Muscle of back (tissue), 3 donors: ENCODE measurements at regions not wholly inside any gene's neighbourhood (a gene's known extent, or its start where the extent isn't known, plus 50 kb on each side); places are given as distances from the start of the nearest gene placed in this dataset.
"Not testable (repeated sequence)": the region's sequence is repeated elsewhere in the genome, so short reads cannot be mapped to it uniquely, and the experiment has no call there.

Source experiments
- DNase-seq, 3 donors: peaks; one replicate each; pipeline versions ENCODE4 v3.0.0 to v3.0.0-alpha.2; 2013

DNA sequence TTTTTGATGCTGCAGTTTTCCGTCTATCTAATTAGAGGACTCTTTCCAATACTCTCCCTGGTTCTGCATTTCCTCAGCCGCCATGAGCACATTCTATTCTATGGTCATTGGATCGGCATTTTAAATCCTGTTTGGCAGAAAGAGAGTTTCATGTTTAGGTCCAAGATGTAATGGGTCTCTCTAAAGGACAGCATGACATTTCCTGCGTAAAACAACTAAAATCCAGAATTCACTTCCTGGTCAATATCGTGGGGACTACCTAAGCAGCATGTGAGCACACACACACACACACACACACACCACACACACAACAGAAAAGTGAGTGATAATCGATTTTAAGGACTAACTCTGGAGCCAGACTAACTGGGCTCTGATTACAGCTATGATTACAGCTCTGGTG lies 757.1 kb upstream of the TPTE start:
- not testable (repeated sequence) for DNase-seq

DNA sequence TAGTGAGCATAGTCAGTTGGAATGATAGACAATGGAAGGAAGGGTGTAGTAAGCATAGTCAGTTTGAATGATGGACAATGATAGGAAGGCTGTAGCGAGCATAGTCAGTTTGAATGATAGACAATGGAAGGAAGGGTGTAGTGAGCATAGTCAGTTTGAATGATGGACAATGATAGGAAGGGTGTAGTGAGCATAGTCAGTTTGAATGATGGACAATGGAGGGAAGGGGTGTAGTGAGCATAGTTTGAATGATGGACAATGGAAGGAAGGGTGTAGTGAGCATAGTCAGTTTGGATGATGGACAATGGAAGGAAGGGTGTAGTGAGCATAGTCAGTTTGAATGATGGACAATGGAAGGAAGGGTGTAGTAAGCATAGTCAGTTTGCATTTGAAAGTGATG lies 755.8 kb upstream of the TPTE start:
- not testable (repeated sequence) for DNase-seq

DNA sequence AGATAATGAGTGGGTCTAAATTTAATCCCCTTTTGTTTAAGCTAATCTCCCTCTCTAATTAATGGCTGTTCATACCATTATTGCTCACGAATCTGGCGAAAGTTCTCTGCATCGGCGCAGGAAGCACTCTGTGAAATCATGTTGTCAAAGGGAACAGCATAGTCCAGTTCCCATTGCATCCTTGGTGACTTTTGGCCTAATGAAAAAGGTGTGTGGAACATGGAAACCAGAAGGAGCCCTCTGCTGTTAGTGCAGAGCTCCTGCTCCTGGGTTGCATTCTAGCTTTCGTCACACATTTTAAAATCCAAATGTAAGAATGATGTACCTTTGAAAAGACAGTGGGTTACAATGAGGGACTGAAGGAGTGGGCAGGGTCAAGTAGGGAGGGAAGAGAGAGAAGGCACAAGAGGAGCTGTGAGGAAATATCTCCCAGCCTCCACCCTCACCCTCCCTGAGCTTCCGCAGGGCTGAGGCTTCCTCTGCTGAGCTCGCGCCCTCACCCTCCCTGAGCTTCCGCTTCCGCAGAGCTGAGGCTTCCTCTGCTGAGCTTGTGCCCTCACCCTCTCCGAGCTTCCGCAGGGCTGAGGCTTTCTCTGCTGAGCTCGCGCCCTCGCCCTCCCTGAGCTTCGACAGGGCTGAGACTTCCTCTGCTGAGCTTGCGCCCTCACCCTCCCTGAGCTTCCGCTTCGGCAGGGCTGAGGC lies 754.3 kb upstream of the TPTE start:
- DNase-seq = not testable (repeated sequence)

DNA sequence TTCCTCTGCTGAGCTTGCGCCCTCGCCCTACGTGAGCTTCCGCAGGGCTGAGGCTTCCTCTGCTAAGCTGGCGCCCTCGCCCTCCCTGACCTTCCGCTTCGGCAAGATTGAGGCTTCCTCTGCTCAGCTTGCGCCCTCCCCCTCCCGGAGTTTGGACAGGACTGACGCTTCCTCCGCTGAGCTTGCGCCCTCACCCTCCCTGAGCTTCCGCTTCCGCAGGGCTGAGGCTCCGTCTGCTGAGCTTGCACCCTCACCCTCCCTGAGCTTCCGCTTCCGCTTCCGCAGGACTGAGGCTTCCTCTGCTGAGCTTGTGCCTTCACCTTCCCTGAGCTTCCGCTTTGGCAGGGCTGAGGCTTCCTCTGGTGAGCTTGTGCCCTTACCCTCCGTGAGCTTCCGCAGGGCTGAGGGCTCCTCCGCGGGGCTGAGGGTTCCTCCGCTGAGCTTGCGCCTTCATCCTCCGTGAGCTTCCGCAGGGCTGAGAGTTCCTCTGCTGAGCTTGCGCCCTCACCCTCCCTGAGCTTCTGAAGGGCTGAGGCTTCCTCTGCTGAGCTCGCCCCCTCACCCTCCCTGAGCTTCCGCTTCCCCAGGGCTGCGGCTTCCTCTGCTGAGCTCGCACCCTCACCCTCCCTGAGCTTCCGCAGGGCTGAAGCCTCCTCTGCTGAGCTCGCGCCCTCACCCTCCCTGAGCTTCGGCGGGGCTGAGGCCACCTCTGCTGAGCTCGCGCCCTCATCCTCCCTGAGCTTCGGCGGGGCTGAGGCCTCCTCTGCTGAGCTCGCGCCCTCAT lies 753.6 kb upstream of the TPTE start:
- no peak for DNase-seq

DNA sequence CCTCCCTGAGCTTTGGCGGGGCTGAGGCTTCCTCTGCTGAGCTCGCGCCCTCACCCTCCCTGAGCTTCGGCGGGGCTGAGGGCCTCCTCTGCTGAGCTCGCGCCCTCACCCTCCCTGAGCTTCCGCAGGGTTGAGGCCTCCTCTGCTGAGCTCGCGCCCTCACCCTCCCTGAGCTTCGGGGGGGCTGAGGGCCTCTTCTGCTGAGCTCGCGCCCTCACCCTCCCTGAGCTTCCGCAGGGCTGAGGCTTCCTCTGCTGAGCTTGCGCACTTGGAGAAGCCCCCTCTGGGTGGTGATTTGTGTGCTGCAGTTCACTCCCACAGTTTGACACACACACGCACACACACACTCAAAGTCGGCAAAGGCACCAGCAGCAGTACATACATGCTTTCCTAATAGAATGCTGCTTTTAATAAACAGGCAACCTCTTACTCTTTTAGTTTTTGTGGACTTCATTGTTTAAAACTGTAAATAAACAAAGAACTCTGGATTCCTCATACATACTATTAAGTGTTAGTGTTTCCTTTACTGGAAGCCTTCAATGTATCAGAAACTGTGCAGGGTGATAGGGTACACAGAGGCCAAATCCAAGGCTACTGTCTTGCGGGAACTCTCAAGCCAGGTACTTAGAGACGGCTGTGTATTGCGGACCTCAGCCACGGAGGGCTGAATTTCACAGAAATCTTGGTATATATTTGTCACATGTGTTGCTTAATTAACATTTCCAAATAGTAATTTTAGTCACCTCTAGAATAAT lies 752.8 kb upstream of the TPTE start:
- not testable (repeated sequence) for DNase-seq

DNA sequence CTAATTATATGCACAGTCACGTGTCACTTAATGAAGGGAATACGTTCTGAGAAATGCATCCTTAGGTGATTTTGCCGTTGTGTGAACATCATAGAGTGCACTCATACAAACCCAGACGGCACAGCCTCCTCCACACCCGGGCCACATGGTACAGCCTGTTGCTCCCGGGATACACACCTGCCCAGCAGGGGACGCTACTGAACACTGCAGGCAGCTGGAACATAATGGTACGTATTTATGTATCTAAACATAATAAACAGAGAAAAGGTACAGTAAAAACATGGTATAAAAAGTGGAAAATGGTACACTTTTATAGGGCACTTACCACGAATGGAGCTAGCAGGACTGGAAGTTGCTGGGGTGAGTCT lies 752.3 kb upstream of the TPTE start:
- not testable (repeated sequence) for DNase-seq

DNA sequence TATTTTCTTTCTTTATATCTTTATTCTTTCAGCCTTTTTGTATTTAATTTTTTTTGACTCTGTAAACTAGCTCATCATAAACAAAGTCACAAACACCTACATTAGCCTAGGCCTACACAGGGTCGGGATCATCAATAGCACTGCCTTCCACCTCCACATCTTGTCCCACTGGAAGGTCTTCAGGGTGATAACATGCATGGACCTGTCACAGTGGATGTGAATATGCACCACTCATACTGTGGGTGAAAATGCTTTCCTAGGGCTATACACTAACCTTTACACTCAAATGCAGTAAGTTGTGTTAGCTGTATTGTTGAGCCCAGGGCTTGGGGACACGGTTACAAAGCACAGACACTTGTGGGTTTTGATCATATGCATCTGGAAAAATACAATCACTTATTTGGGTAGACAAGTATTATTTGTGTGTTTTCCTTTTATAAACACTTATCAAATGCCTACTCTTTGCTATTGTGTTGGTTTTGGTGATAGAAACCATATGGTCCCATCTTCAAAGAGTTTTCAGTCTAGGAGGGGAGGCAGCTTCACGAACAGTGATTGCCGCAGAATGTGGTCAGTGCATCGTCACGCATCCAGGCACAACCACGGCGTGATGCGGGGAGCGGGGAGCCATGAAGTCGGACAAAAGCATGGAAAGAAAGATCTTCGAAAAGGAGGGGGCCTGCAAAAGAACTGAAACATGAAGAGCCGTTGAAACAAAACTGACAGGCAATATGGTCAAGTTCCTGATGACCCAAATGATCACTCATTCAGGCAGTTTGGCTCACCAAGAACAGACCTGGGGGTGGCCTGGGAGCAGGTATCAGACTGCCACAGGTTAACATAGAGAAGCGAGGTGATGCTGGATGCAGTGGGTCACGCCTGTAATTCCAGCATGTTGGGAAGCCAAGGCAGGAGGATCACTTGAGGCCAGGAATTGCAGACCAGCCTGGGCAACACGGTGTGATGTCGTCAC lies 751.4 kb upstream of the TPTE start:
- DNase-seq = not testable (repeated sequence)

DNA sequence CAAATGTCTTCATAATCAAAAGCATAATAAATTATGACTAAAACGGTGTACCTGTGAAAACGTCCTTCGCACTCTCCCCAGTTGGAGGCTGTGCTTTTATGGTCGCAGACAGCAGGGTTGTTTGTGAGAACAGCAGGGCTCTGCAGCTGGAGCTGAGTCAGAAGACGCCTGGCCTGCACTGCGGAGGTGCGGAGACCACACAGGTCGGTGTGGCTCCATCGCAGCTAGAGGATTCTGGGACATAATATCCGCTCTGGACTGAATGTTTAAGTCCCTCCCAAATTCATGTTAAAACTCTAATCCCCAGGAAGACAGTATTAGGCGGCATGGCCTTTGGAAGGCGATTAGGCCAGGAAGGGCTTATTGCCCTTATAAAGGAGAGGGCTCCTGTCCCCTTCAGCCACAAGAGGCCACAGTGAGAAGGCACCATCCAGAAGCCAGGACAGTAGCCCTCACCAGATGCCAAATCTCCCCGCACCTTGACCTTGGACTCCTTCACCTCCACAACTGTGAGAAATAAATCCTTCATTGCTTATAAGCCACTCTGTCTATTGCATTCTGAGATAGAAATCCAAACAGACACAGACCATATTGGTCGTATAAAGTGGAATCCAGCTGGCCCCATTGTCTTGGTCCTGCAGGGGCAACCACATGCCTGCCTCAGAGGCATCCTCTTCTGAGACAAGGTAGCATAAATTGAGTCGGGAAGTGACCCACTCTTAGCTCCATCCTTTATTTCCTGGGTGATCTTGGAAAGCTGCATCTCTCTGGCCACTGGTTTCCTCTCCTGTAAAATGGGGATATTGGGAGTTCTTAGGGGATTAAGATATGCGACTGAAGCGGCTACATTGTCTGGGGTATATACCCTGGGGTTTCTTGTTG lies 749.7 kb upstream of the TPTE start:
- DNase-seq = not testable (repeated sequence)

DNA sequence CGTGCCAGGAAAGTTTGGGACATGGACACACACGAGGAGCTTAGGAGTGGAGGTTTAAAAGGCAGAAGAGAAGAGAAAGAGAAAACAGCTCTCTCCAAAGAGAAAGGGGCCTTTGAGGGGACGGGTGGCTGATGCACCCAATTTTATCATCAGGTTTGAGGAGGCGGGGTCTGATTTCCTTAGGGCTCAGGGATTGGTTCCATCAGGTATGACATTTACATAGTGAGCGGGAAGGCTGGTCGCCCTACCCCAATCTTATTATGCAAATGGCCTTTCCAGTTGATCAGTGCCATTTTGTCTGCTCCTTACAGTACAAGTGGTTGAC lies 749.1 kb upstream of the TPTE start:
- no peak for DNase-seq

DNA sequence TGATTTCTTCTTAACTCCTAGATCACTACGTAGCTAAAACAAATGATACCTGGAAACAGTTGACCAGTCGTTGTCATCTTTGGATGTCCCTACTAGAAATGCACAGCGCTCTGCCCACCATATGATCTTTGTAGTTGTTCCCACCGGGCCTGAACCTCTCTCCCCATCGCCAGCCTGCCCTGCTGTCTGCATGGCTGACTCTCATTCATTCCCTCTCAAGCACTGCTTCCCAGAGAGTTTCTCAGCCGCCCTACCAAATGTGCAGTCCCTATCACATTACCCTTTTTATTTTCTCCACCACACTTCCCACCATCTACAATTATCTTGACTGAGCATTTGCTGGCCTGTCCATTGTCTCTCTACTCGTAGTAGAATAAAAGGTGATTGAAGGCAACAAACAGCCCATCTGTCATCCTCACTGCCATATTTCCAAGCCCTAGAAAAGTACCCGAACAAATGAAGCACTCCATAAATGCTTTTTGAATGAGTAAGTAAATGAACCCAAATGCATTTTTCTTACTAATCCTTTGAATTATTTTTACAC lies 748.4 kb upstream of the TPTE start:
- not testable (repeated sequence) for DNase-seq

DNA sequence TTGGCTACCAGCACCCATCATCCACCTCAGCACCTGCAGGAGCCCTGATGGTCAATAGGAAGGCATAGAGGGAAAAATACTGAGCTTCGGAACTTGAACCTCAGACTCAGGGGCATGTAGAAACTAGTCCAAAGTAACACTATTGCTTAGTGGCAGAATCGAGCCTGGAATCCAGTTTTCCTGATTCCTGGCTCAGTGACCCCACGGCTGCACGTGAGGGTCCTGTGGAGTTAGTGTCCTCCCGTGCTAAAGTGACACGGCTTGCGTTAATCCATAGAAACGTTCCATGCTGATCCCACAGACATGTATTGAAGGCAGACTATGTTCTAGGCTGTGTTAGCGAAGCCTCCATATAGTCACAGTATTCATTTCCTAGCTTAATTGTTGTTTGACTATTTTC lies 747.0 kb upstream of the TPTE start:
- no peak for DNase-seq

DNA sequence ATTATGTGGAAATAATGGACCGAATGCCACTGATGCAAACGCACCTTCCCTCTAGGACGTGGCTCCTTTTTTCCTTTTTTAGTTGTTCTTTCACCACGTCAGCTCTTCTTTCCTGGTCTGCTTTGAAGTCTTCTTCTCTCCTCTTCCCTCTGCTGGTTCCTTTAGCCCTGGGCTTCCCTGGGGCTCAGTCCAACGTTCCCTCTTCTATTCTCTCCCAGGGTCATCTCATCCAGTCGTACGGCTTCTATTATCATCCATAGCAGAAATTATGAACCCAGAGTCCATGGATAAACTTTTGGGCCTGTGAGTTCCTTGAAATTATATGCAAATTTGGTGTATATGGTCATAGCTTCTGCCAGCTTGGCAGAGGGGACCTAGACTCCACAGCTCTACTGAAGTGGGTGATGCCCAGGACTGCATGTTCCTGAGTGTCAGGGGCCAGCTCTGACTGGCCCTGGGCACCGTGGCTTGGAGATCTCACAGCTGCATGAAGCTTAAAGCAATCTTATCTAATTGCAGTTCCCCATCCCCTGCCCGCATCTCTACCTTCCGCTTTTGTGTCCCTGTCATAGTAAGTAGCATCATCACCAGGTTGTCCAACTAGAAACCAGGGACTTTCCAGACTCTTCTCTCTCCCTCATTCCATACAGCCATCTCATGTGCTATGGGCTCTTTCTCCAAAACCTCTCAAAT lies 746.3 kb upstream of the TPTE start:
- DNase-seq = not testable (repeated sequence)

DNA sequence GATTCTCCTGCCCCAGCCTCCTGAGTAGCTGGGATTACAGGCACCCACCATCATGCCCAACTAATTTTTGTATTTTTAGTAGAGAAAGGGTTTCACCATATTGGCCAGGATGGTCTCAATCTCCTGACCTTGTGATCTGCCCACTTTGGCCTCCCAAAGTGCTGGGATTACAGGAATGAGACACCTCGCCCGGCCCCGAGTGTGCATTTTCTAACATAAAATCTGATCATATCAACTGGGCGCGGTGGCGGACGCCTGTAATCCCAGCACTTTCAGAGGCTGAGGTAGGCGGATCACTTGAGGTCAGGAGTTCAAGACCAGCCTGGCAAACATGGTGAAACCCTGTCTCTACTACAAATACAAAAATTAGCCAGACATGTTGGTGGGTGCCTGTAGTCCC lies 745.5 kb upstream of the TPTE start:
- DNase-seq = not testable (repeated sequence)

DNA sequence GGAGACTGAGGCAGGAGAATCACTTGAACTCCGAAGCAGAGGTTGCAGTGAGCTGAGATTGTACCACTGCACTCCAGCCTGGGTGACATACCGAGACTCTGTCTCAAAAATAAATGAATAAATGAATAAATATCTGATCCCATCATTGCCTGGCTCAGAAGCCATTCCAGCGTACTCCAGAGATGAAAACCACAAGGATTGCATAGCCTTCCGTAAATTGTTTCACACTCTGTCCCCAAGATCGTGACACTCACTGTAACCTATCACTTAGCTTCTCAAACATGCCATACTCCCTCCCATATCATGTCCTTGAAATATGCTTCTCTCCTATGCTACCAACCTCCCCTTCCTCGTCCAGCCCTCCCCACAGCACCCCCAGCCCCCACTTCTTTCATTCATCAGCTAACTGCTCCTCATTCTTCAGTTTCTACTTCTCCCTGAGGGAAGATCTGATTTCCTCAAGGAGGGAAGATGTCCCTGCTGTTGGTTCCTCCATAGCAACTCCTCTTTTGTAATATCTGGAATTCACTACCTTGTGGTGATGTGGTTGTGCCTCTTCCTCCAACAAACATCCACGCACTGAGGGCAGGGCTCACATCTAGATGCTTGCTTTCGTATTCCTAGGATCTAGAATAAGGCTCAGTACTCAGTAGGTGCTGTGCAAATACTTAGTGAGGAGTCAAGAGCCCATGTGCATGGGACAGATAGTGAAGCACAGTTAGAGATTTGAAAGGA lies 744.9 kb upstream of the TPTE start:
- DNase-seq = not testable (repeated sequence)

DNA sequence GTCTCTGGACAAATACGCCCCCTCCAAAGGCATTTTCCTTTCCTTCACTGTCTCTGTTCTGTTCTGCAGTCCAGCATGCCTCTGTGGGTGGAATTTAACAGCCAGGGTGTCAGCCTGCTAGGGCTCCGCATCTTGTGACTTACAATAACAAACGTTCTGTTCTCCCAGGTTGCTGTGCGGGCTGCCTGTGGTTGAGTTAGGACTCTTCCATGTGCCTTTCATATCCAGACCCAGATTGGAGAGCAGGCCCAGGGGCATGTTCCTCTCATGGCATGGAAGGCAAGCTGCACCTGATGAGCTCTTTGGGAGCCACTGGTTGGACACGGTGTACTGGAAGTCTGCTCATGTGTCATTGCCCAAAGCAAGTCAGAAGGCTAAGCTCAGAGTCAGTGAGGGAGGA lies 742.8 kb upstream of the TPTE start:
- DNase-seq = not testable (repeated sequence)

DNA sequence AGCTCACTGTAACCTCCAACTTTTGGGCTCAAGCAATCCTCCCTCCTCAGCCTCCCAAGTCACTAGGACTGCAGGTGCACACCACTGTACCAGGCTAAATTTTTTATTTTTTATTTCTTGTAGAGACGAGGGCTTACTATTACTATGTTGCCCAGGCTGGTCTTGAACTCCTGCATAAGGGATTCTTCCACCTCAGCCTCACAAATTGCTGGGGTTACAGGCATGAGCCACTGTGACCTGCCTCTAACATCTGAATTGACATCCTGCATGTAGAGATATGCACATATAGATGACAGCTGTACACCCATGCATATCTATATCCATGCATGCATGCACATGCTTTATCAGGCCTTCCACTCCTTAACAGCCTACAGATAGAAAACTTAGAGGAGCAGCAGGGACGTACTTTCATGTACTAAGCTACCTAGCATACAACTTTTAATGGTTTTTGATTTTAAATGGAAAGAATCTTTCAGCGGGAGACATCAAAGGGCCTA lies 740.9 kb upstream of the TPTE start:
- DNase-seq = no peak

DNA sequence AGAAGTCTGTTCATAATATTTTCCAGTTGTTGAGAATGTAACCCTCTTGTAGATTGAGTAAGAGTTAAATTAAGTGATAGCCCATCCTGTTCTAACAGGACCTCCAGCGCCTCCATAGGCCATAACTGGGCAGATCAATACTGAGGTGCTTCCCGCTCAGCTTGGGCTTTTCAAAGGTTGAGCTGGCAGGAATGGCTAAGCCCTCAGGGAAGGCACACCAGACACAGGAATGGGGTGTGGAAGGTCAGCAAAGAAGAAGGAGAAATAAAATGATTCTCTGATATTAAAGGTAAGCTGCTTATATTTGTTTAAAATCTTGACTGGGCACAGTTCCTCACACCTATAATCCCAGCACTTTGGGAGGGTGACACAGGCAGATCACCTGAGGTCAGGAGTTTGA lies 737.8 kb upstream of the TPTE start:
- DNase-seq = not testable (repeated sequence)

DNA sequence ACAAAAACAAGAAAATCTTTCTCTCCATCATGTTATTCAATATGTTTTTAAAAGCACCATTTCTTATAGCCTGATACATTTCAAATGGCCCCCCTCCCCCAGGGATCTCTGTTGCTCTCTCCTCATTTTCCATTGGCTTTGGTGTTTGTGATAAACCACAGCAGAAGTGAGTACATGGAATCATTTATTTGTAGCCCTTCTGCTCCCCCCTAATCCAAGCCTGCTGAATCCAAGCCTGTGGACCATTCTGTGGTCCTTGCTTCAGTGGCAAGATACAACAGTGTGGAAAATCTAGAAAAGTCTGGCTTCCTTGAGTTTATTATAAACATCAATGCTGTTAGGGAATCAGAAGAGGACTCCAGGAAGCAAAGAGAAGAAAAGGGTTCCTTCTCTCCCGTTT lies 737.2 kb upstream of the TPTE start:
- DNase-seq = not testable (repeated sequence)

DNA sequence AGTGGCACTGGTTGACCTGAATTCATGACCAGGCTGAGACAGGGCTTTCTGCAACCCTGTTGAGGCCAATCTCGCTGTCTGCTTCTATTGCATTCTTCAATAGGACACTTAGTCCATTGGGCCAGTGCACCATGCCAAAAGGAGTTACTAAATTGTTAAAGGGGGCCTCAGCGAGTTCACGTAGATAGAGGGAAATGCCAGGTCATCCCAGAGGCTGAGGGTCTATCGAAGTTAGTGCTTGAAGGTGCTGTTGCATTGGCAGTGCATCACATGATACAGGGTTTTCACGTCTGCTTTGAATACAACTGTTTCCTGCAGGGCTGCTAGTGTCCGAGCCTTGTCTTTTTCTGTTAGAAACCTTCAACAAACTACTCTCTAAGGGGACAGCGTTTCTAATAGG lies 735.3 kb upstream of the TPTE start:
- DNase-seq = not testable (repeated sequence)
